Fibroblast of villous mesenchyme (primary cell): ENCODE measurements at regions not wholly inside any gene's neighbourhood (a gene's known extent, or its start where the extent isn't known, plus 50 kb on each side); places are given as distances from the start of the nearest gene placed in this dataset.

ENCODE experiments used
- DNase-seq: peaks from one replicate; pipeline ENCODE4 v3.0.0-alpha.2; 2010; ENCODE audit warnings: low read depth
- H3K4me3 ChIP-seq: 2 replicates; pipeline ENCODE4 v1.5.1; 2011; ENCODE audit warnings: low read depth, mild to moderate bottlenecking, low read length
- TF ChIP-seq, protein P1 (sequence below): IDR thresholded peaks from 2 replicates; pipeline ENCODE4 v1.5.1; 2012; ENCODE audit warnings: low read depth, mild to moderate bottlenecking, low read length; ENCODE audit not compliant: insufficient read depth

DNA sequence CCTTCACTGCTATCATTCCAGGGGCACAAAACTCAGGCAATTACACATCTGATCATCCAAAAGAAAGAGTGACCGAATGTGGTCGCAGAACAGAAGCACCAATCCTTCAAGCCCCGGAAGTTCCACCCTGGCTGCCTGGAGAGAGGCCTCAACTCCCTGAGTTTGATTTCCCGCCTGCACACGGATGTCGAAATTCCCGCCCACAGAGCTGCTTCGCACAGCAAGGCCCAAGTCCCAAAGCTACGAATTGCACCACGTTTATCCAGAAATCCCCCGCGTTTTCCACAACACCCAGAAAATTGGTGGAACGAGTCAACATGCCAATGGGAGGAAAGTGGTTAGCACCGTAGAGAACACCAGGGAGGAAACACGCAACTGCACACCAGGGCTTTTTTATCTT, 445.4 kb downstream of the EIPR1 start:
- H3K4me3 ChIP-seq = no peak overlapping the region
- TF ChIP-seq, protein P1, sequence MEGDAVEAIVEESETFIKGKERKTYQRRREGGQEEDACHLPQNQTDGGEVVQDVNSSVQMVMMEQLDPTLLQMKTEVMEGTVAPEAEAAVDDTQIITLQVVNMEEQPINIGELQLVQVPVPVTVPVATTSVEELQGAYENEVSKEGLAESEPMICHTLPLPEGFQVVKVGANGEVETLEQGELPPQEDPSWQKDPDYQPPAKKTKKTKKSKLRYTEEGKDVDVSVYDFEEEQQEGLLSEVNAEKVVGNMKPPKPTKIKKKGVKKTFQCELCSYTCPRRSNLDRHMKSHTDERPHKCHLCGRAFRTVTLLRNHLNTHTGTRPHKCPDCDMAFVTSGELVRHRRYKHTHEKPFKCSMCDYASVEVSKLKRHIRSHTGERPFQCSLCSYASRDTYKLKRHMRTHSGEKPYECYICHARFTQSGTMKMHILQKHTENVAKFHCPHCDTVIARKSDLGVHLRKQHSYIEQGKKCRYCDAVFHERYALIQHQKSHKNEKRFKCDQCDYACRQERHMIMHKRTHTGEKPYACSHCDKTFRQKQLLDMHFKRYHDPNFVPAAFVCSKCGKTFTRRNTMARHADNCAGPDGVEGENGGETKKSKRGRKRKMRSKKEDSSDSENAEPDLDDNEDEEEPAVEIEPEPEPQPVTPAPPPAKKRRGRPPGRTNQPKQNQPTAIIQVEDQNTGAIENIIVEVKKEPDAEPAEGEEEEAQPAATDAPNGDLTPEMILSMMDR = no peak
- no peak for DNase-seq

DNA sequence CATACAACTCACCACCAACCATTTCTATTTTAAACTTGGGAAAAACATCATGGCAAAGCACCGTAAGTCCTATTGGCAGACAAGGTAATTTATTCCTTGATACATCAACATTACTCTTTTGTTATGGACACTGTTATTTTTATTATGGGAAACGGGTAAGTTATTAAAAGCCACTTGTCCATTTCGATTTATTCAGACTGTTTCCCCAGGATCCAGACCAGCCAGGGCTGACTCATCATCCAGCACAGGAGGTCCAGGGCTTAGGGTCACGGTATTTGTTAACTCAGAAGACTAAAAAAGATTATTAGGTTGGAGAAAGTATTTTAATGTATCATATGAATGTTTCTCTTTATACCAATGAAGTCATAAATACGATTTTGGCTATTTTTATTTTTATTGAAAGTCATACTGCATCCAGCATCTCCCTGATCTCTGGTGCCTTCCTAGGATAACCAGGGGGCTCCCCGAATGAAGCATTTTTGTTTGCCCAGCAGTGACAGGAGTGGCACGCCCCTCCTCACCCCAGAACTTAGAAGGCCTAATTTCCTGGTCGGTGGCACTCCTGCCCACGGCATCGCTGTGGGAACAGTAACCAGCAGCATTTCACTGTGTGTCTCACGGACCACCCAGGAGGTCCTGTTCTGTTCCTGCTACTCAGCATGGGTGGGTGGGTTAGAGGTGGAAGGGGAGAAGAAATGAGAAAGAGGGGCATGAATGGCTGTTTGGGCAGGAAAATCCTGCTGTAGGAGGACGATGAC, 446.1 kb downstream of the EIPR1 start:
- DNase-seq = no peak
- TF ChIP-seq, protein P1 = no peak
- H3K4me3 ChIP-seq = no peak overlapping the region

DNA sequence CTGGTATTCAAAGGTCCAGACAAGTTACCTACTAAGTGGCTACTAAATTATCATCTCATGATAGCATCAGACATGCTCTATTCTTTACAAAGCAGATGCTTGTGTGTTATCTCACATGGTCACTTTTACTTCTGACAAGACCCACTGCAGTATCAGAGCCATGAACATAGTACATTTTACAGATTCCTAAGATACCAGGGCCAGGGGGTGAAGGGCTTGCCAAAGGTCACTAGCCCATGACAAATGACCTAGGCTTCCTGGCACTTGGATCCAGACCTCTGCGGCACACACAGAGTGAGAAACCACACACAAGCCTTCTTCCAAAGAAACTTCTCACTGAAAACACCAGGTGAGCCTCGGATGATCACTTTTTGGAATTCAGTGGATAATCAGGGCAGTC, 446.8 kb downstream of the EIPR1 start:
- TF ChIP-seq, protein P1 = no peak
- no peak for DNase-seq
- no peak overlapping the region for H3K4me3 ChIP-seq

DNA sequence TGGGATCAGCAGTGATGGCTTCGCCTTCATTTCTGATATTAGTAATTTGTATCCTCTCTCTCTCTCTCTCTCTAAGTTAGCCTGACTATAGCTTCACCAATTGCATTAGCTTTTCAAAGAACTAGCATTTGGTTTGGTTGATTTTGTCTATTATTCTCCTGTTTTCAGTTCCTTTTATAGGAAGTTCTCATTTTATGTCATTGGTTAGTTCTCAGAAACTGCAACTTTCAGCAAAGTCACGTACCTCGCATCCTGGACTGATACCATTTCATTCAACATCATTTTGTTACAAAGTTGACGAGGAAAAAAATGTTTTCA, 450.8 kb downstream of the EIPR1 start:
- TF ChIP-seq, protein P1 = no peak
- no peak for DNase-seq
- no peak overlapping the region for H3K4me3 ChIP-seq

DNA sequence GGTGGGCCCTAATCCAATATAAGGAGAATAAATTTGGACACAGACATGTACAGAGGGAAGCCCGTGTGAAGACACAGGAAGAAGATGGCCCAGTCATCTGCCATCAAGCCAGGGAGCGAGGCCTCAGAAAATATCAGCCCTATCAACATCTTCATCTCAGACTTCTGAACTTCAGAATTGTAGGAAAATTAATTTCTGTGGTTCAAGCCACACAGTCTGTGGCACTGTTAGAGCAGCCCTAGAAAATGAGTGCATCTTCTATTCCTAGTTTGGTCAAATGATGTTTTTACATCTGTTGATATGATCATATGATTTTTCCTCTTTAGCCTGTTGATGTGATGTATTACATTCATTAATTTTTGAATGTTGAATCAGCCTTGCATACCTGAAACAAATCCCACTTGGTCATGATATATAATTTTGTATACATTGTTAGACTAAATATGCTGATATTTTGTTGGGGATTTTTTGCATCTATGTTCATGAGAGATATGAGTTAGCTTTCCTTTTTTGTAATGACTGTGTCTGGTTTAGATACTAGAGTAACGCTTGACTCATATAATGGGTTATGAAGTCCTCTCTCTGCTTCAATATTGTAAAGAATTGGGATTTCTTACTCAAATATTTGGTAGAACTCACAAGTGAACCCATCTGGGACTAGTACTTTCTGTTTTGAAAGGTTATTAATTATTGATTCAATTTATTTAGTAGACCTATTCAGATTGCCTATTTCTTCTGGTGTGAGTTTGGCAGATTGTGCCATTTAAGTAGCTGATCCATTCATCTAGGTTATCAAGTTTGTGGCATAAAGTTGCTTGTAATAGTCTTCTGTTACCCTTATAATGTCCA, 451.4 kb downstream of the EIPR1 start:
- TF ChIP-seq, protein P1 = no peak

DNA sequence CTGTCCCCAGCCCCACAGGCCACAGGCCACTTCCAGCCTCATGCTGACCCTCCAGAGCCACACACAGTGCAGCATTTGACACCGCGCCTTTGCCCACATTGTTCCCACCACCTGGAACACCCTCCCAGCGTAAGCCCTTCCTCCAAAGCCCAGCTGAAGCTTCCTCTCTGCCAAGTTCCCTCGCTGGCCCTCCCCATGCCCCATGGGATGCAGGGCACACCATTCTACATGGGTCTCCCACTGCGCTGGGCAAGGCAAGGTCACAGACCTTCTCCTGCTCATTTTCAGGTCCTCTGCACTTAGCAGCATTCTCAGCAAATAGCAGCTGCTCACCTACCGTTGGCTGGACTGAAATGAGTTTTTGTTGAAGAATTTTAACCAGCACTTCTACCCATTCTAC, 455.5 kb downstream of the EIPR1 start:
- no peak for DNase-seq
- TF ChIP-seq, protein P1 = no peak
- no peak overlapping the region for H3K4me3 ChIP-seq

More for the DNA sequence above, 451.4 kb downstream of the EIPR1 start:
- no peak overlapping the region for H3K4me3 ChIP-seq
- no peak for DNase-seq
